ENCODE measurements at regions not wholly inside any gene's neighbourhood (a gene's known extent, or its start where the extent isn't known, plus 50 kb on each side); places are given as distances from the start of the nearest gene placed in this dataset.

GRCh38 chr3:187967993-187968392, 186.0 kb upstream of the LPP start:
- Histone ChIP-seq H3K36me3 (ENCODE audit: control insufficient read depth in 2 of 2, insufficient read depth in 1 of 2, low read length in 2 of 2) (no peaks in the 10 kb centered on the region), H3K27ac (ENCODE audit: extremely low read depth, low read depth, low read length) (no peak overlapping the region), H3K4me1 (ENCODE audit: control insufficient read depth, insufficient read depth, low read length) (no peaks in the 10 kb centered on the region), H3K9me3 (ENCODE audit: control insufficient read depth, insufficient read depth, low read depth, low read length) (no peaks in the 10 kb centered on the region), H3K4me3 (ENCODE audit: low read depth, low read length) (no peak overlapping the region)
- no peak for TF ChIP-seq PRDM10 (tag by site-specific recombination; IDR thresholded peaks at IDR 0.05)
- no peak for TF ChIP-seq ZBTB17 (tag by site-specific recombination; IDR thresholded peaks at IDR 0.05)
- TF ChIP-seq ZBTB1 (tag by site-specific recombination; IDR thresholded peaks at IDR 0.05), result no peak
- no peak for TF ChIP-seq ZBTB48 (tag by site-specific recombination; IDR thresholded peaks at IDR 0.05)
- no peak for TF ChIP-seq ZNF843 (tag by site-specific recombination; IDR thresholded peaks at IDR 0.05)
- no peak for TF ChIP-seq ZNF510 (tag by site-specific recombination; IDR thresholded peaks at IDR 0.05; ENCODE audit: insufficient replicate concordance)
- no peak for TF ChIP-seq TSHZ1 (tag by site-specific recombination; IDR thresholded peaks at IDR 0.05; ENCODE audit: borderline replicate concordance)
- no peak for TF ChIP-seq ZNF707 (tag by site-specific recombination; IDR thresholded peaks at IDR 0.05)
- TF ChIP-seq ZNF132 (tag by site-specific recombination; IDR thresholded peaks at IDR 0.05; ENCODE audit: borderline replicate concordance), result no peak
- CTCF ChIA-PET, result no interaction called here
- POLR2A ChIA-PET, result no interaction called here

DNA sequence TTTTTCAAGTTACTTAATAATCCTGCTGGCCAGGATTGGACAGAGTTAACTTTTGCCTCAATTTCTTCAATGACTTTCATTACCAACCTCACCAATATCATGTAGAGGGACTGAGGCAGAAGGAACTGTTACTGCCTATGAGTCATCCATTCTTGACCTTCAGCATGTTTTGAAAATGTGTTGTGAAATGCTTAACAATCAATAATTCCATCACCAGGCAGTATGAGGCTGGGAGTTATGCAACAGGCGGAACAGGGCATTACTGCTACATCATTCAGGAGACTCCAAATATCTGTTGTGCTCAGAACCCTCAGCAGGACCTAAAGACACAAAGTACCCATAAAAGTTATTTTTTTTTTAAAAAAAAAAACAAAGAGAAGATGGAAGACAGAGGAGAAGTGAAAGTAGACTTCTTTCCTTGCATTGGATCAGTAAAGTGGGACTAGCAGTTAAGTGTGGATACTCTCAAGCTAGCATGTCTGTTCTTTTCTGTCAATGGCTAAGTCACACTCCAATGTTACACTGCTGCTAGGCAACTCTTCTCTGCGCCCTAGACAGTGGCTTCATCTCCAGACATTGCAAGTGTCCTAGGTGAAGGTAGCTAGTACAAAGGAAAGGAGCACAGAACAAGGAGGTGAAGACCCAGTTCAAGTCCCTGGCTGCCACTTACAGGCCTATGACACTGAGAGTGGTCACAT, 184.9 kb upstream of the LPP start:
- no peak overlapping the region for H3K4me3 ChIP-seq (ENCODE audit: low read depth, low read length)
- H3K27ac ChIP-seq (ENCODE audit: extremely low read depth, low read depth, low read length), result no peak overlapping the region
- H3K9me3 ChIP-seq (ENCODE audit: control insufficient read depth, insufficient read depth, low read depth, low read length), result no peaks in the 10 kb centered on the region
- POLR2A ChIA-PET, result no interaction called here
- H3K4me1 ChIP-seq (ENCODE audit: control insufficient read depth, insufficient read depth, low read length), result no peaks in the 10 kb centered on the region
- TF ChIP-seq KLF7 (tag by site-specific recombination; IDR thresholded peaks at IDR 0.05; ENCODE audit: borderline replicate concordance), result no peak
- peak; percentile 32; the same call in 1 of the 2 replicates for TF ChIP-seq ZNF600 (tag by site-specific recombination; IDR thresholded peaks at IDR 0.05)
- CTCF ChIA-PET, result no interaction called here
- H3K36me3 ChIP-seq (ENCODE audit: control insufficient read depth in 2 of 2, insufficient read depth in 1 of 2, low read length in 2 of 2), result no peaks in the 10 kb centered on the region

DNA sequence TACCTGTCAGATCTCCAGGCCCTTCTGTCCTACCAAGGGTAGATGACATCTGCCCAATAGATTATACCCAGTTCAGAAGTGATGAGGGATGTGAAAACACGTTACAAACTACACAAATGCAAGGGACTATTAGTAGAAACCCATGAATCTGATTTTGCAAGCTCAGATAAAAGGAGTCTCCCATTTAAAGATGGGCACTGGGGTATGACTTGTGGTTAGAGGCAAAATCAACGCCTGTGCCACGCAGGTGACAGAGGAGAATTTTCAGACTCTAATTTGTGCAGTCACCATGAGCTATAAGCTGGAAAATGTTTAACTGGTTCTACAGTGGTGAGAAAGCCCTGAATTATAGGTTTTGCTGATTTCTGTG, 184.4 kb upstream of the LPP start:
- Histone ChIP-seq H3K36me3 (ENCODE audit: control insufficient read depth in 2 of 2, insufficient read depth in 1 of 2, low read length in 2 of 2) (no peaks in the 10 kb centered on the region), H3K27ac (ENCODE audit: extremely low read depth, low read depth, low read length) (no peak overlapping the region), H3K4me1 (ENCODE audit: control insufficient read depth, insufficient read depth, low read length) (no peaks in the 10 kb centered on the region), H3K4me3 (ENCODE audit: low read depth, low read length) (no peak overlapping the region), H3K9me3 (ENCODE audit: control insufficient read depth, insufficient read depth, low read depth, low read length) (no peaks in the 10 kb centered on the region)
- POLR2A ChIA-PET, result no interaction called here
- CTCF ChIA-PET, result no interaction called here
- TF ChIP-seq ZNF37A (tag by site-specific recombination; IDR thresholded peaks at IDR 0.05) (no peak), TCF7L2 (IDR thresholded peaks at IDR 0.05; ENCODE audit: borderline replicate concordance, low read depth, low read length) (no peak), ZNF324 (tag by site-specific recombination; IDR thresholded peaks at IDR 0.05) (no peak), PRDM10 (tag by site-specific recombination; IDR thresholded peaks at IDR 0.05) (no peak), ZIC2 (tag by site-specific recombination; IDR thresholded peaks at IDR 0.05) (no peak), PBX3 (CRISPR knock-in tag; IDR thresholded peaks at IDR 0.05) (no peak), ZNF10 (tag by site-specific recombination; IDR thresholded peaks at IDR 0.05) (no peak)

All from HEK293 (cell line).